B cell (primary cell): ENCODE measurements at regions not wholly inside any gene's neighbourhood (a gene's known extent, or its start where the extent isn't known, plus 50 kb on each side); places are given as distances from the start of the nearest gene placed in this dataset.
"Not testable (repeated sequence)": the region's sequence is repeated elsewhere in the genome, so short reads cannot be mapped to it uniquely, and the experiment has no call there.

ENCODE experiments used
- ATAC-seq: fragments of 200-7000 bp; cut with Tn5 transposase; one replicate; pipeline ENCODE4 v1.10.0; 2021; ENCODE audit warnings: low read depth, mild to moderate bottlenecking, moderate number of reproducible peaks, moderate library complexity
- CTCF ChIA-PET: fragments of 350-600 bp; sonication (Branson Sonifier 250); formaldehyde crosslinking; loops from one replicate; lab custom pipeline; 2021; ENCODE audit warnings: antibody characterized with exemption, inconsistent platforms; lab: Charles Lee
- POLR2A ChIA-PET: fragments of 350-600 bp; sonication (Branson Sonifier 250); formaldehyde crosslinking; loops from one replicate; lab custom pipeline; 2021; ENCODE audit warnings: antibody characterized with exemption; lab: Charles Lee
- DNase-seq: peaks from one replicate; pipeline ENCODE4 v3.0.0; 2013
- H2AFZ ChIP-seq: 2 replicates; pipeline ENCODE4 v1.6.1; 2012; ENCODE audit warnings: mild to moderate bottlenecking, low read depth, low read length; ENCODE audit not compliant: insufficient read depth, poor library complexity, severe bottlenecking
- H3K27ac ChIP-seq, 2 donors: 1 replicate in 1 of 2; 2 replicates in 1 of 2; pipeline ENCODE4 v1.5.1; 2012 to 2013; ENCODE audit warnings: low read length in 2 of 2, mild to moderate bottlenecking in 2 of 2, moderate library complexity in 1 of 2
- H3K27me3 ChIP-seq, 4 experiments: fragments of 200-600 bp in 1 of 4; sonication (generic) in 1 of 4; replicated peaks in 1 of 4; 1 replicate in 2 of 4; 2 replicates in 2 of 4; pipeline versions ENCODE4 v1.6.1 to v1.7.0; 2013 to 2016; ENCODE audit warnings: low read length in 3 of 4, mild to moderate bottlenecking in 2 of 4, mixed read lengths in 1 of 4, moderate library complexity in 1 of 4; ENCODE audit not compliant: insufficient read depth in 4 of 4, control insufficient read depth in 3 of 4; ENCODE audit errors: control extremely low read depth in 1 of 4
- H3K36me3 ChIP-seq, 2 experiments: replicated peaks in 1 of 2; 1 replicate in 1 of 2; 2 replicates in 1 of 2; pipeline versions ENCODE4 v1.6.1 to v1.7.1; 2013; ENCODE audit warnings: low read length in 1 of 2; ENCODE audit not compliant: insufficient read depth in 2 of 2, control insufficient read depth in 1 of 2; ENCODE audit errors: control extremely low read depth in 1 of 2, extremely low read depth in 1 of 2
- H3K4me1 ChIP-seq, 2 donors: fragments of 200-600 bp in 1 of 2; sonication (generic) in 1 of 2; 1 replicate in 1 of 2; 2 replicates in 1 of 2; pipeline versions ENCODE4 v1.5.1 to v1.6.1; 2013 to 2017; ENCODE audit warnings: low read length in 2 of 2; ENCODE audit not compliant: control insufficient read depth in 2 of 2, insufficient read depth in 2 of 2
- H3K4me2 ChIP-seq: replicated peaks from 2 replicates; pipeline ENCODE3; 2012; ENCODE audit warnings: mild to moderate bottlenecking, low read depth, low read length; ENCODE audit not compliant: poor library complexity, severe bottlenecking
- H3K4me3 ChIP-seq, 5 experiments: fragments of 200-600 bp in 1 of 5; sonication (generic) in 1 of 5; 1 replicate in 3 of 5; 2 replicates in 2 of 5; pipeline versions ENCODE4 v1.5.1 to v1.7.0; 2011 to 2016; ENCODE audit warnings: low read length in 4 of 5, mild to moderate bottlenecking in 4 of 5, low read depth in 2 of 5, control low read depth in 1 of 5, moderate library complexity in 1 of 5; ENCODE audit not compliant: insufficient read depth in 1 of 5; ENCODE audit errors: control extremely low read depth in 1 of 5, extremely low read depth in 1 of 5
- H3K79me2 ChIP-seq: fragments of 200-600 bp; sonication (generic); one replicate; pipeline ENCODE4 v1.6.0; 2016; ENCODE audit warnings: low read length; ENCODE audit not compliant: control insufficient read depth, insufficient read depth
- H3K9ac ChIP-seq: fragments of 200-600 bp; sonication (generic); 2 replicates; pipeline ENCODE4 v1.6.1; 2017; ENCODE audit warnings: mild to moderate bottlenecking, low read length, moderate library complexity
- H3K9me3 ChIP-seq, 3 donors: one replicate each; pipeline versions ENCODE4 v1.6.1 to v1.7.1; 2013; ENCODE audit warnings: low read length in 2 of 3; ENCODE audit not compliant: control insufficient read depth in 2 of 3, insufficient read depth in 1 of 3; ENCODE audit errors: control extremely low read depth in 1 of 3
- H4K20me1 ChIP-seq: 2 replicates; pipeline ENCODE4 v1.6.0; 2012; ENCODE audit warnings: mild to moderate bottlenecking, low read length; ENCODE audit not compliant: insufficient read depth, control insufficient read depth, poor library complexity, severe bottlenecking
- H3K27ac Mint-ChIP-seq: one replicate; pipeline ENCODE4 v1.8.0; 2021; ENCODE audit warnings: mixed read lengths
- H3K27me3 Mint-ChIP-seq: one replicate; pipeline ENCODE4 v1.8.0; 2021; ENCODE audit warnings: mixed read lengths
- H3K4me1 Mint-ChIP-seq: one replicate; pipeline ENCODE4 v1.8.0; 2021; ENCODE audit warnings: mixed read lengths
- H3K4me3 Mint-ChIP-seq: one replicate; pipeline ENCODE4 v1.8.0; 2021; ENCODE audit warnings: mixed read lengths
- H3K9me3 Mint-ChIP-seq: one replicate; pipeline ENCODE4 v1.8.0; 2022; ENCODE audit warnings: mixed read lengths; ENCODE audit not compliant: insufficient read depth
- WGBS: methylation state at CpG from one replicate; pipeline ENCODE4 v1.1.5; 2013; ENCODE audit warnings: missing lambda C conversion rate; ENCODE audit not compliant: insufficient coverage; 5-methylcytosine and 5-hydroxymethylcytosine counted together
- intact Hi-C: fragments of 100-400 bp; cut with micrococcal nuclease; formaldehyde crosslinking; loops from one replicate; pipeline ENCODE4 v1.10.0; 2022

GRCh38 chr2:113551637-113552318 lies 53.3 kb downstream of the FOXD4L1 start:
- H3K9me3 Mint-ChIP-seq, H3K4me2 ChIP-seq, H3K79me2 ChIP-seq, POLR2A ChIA-PET, H4K20me1 ChIP-seq, H3K27me3 Mint-ChIP-seq, H3K27ac Mint-ChIP-seq, H3K27ac ChIP-seq, intact Hi-C loops, CTCF ChIA-PET, H3K4me3 ChIP-seq, H3K36me3 ChIP-seq, H3K9ac ChIP-seq, H3K27me3 ChIP-seq, H3K4me1 ChIP-seq, H2AFZ ChIP-seq, H3K9me3 ChIP-seq, H3K4me1 Mint-ChIP-seq: not testable (repeated sequence)
- peak; percentile 66 for ATAC-seq
- H3K4me3 Mint-ChIP-seq: peak overlapping the region; percentile 47
- WGBS: 0% methylated on average over 1 of the region's 11 CpGs
- peak; percentile 6 for DNase-seq

DNA sequence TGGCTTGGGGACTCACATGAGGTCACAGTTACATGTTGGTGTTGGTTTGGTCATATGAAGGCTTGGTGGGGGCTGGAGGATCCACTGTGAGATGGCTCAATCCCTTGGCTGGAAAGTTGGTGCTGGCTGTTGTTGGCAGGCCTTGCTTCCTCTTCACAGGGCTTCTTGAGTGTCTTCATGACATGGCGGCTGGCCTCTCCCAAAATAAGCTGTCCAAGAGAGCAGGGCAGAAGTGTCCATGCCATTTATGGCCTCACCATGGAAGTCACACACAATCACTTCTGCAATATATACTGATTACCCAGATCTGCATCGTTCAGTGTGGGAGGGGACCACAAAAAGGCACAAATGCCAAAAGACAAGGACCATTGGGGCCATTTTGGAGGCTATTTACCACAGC lies 61.4 kb downstream of the FOXD4L1 start:
- H3K4me1 ChIP-seq, H3K4me1 Mint-ChIP-seq, H4K20me1 ChIP-seq, H3K9ac ChIP-seq, POLR2A ChIA-PET, H3K9me3 ChIP-seq, H3K79me2 ChIP-seq, ATAC-seq, DNase-seq, H3K9me3 Mint-ChIP-seq, H3K4me2 ChIP-seq, H3K27ac Mint-ChIP-seq, H3K27me3 ChIP-seq, H3K4me3 ChIP-seq, intact Hi-C loops, H3K36me3 ChIP-seq, H3K27ac ChIP-seq, H3K4me3 Mint-ChIP-seq, CTCF ChIA-PET, H2AFZ ChIP-seq: not testable (repeated sequence)
- H3K27me3 Mint-ChIP-seq: peaks cover 18% of the 10 kb centered on the region
- WGBS: no CpG with 5 or more reads among the region's 2 CpGs

GRCh38 chr2:113562662-113563061 lies 64.2 kb downstream of the FOXD4L1 start:
- H2AFZ ChIP-seq, H3K4me2 ChIP-seq, H3K27me3 ChIP-seq, H3K27ac Mint-ChIP-seq, H3K4me1 ChIP-seq, H3K4me3 ChIP-seq, ATAC-seq, H3K9me3 ChIP-seq, H3K36me3 ChIP-seq, H3K79me2 ChIP-seq, H3K4me1 Mint-ChIP-seq, POLR2A ChIA-PET, H3K27me3 Mint-ChIP-seq, intact Hi-C loops, H3K9me3 Mint-ChIP-seq, DNase-seq, H3K4me3 Mint-ChIP-seq, H3K9ac ChIP-seq, CTCF ChIA-PET, H3K27ac ChIP-seq, H4K20me1 ChIP-seq: not testable (repeated sequence)
- WGBS: no CpG with 5 or more reads among the region's 2 CpGs

GRCh38 chr2:113566674-113567480 lies 60.2 kb upstream of the RABL2A start:
- H3K4me3 ChIP-seq, H3K79me2 ChIP-seq, H3K9me3 ChIP-seq, H3K36me3 ChIP-seq, H3K27ac Mint-ChIP-seq, POLR2A ChIA-PET, intact Hi-C loops, H2AFZ ChIP-seq, H3K4me1 ChIP-seq, CTCF ChIA-PET, H3K27ac ChIP-seq, ATAC-seq, H3K4me1 Mint-ChIP-seq, H4K20me1 ChIP-seq, H3K4me2 ChIP-seq, DNase-seq, H3K4me3 Mint-ChIP-seq, H3K27me3 ChIP-seq, H3K9me3 Mint-ChIP-seq, H3K9ac ChIP-seq: not testable (repeated sequence)
- peaks cover 11% of the 10 kb centered on the region for H3K27me3 Mint-ChIP-seq
- no CpG with 5 or more reads among the region's 12 CpGs for WGBS
